IMR-90 (cell line): ENCODE measurements at regions not wholly inside any gene's neighbourhood (a gene's known extent, or its start where the extent isn't known, plus 50 kb on each side); places are given as distances from the start of the nearest gene placed in this dataset.

Source experiments
- ATAC-seq: fragments of 200-7000 bp; cut with Tn5 transposase; 2 replicates; pipeline ENCODE4 v1.9.1; 2020; ENCODE audit warnings: low read depth, mild to moderate bottlenecking, moderate library complexity
- BruUV-seq: library from RNA; stranded (reverse); fragments of 400-500 nt; replicated peaks from 2 replicates; lab custom pipeline; 2021; lab: Mats Ljungman, UMichigan
- CTCF ChIA-PET: fragments of 300-600 bp; formaldehyde crosslinking; extraction: SDS; loops from one replicate; lab custom pipeline; 2021; ENCODE audit warnings: antibody characterized with exemption; lab: Yijun Ruan, JAX
- POLR2A ChIA-PET: fragments of 300-600 bp; sonication (Branson Sonifier 250); formaldehyde crosslinking; loops from one replicate; lab custom pipeline; 2022; ENCODE audit warnings: antibody characterized with exemption; ENCODE audit not compliant: unreplicated experiment; lab: Charles Lee
- DNase-seq: peaks from one replicate; pipeline ENCODE4 v3.0.0; 2013
- H2AFZ ChIP-seq: replicated peaks from 2 replicates; pipeline ENCODE3; 2013; ENCODE audit warnings: low read length, mild to moderate bottlenecking; ENCODE audit not compliant: poor library complexity
- H2AK5ac ChIP-seq: 2 replicates; pipeline ENCODE4 v1.6.1; 2013; ENCODE audit warnings: low read depth, low read length, inconsistent platforms
- H2AK9ac ChIP-seq: replicated peaks from 2 replicates; pipeline ENCODE3; 2013; ENCODE audit warnings: mild to moderate bottlenecking, low read depth, low read length, moderate library complexity; ENCODE audit not compliant: poor library complexity
- H2BK120ac ChIP-seq: 2 replicates; pipeline ENCODE4 v1.6.1; 2013; ENCODE audit warnings: low read depth, low read length, inconsistent platforms
- H2BK15ac ChIP-seq: 3 replicates; pipeline ENCODE4 v1.6.1; 2013; ENCODE audit warnings: low read depth, low read length, inconsistent platforms
- H2BK20ac ChIP-seq: 2 replicates; pipeline ENCODE4 v1.6.1; 2013; ENCODE audit warnings: low read depth, mild to moderate bottlenecking, inconsistent platforms, low read length, moderate library complexity
- H2BK5ac ChIP-seq: 2 replicates; pipeline ENCODE4 v1.6.1; 2013; ENCODE audit warnings: mild to moderate bottlenecking, low read depth, low read length, inconsistent platforms; ENCODE audit not compliant: poor library complexity, severe bottlenecking
- H3K14ac ChIP-seq: replicated peaks from 2 replicates; pipeline ENCODE4 v1.6.1; 2013; ENCODE audit warnings: low read depth, low read length, inconsistent platforms
- H3K18ac ChIP-seq: 2 replicates; pipeline ENCODE4 v1.6.1; 2013; ENCODE audit warnings: low read depth, low read length, control low read depth
- H3K23ac ChIP-seq: 2 replicates; pipeline ENCODE4 v1.6.1; 2013; ENCODE audit warnings: low read depth, low read length, inconsistent platforms
- H3K27ac ChIP-seq: 2 replicates; pipeline ENCODE4 v1.5.1; 2013; ENCODE audit warnings: mild to moderate bottlenecking, control low read depth, low read length; ENCODE audit not compliant: insufficient read depth
- H3K27me3 ChIP-seq: 2 replicates; pipeline ENCODE4 v1.6.1; 2013; ENCODE audit warnings: low read length; ENCODE audit not compliant: control insufficient read depth, insufficient read depth
- H3K36me3 ChIP-seq: 2 replicates; pipeline ENCODE4 v1.6.1; 2013; ENCODE audit warnings: low read length, mixed read lengths; ENCODE audit not compliant: control insufficient read depth, insufficient read depth
- H3K4ac ChIP-seq: 2 replicates; pipeline ENCODE4 v1.6.1; 2013; ENCODE audit warnings: low read depth, low read length, inconsistent platforms
- H3K4me1 ChIP-seq: 2 replicates; pipeline ENCODE4 v1.6.1; 2013; ENCODE audit warnings: low read length, mixed read lengths; ENCODE audit not compliant: control insufficient read depth, insufficient read depth
- H3K4me2 ChIP-seq: 2 replicates; pipeline ENCODE4 v1.6.1; 2013; ENCODE audit warnings: low read depth, mild to moderate bottlenecking, control low read depth, low read length, moderate library complexity
- H3K4me3 ChIP-seq: 2 replicates; pipeline ENCODE4 v1.5.1; 2013; ENCODE audit warnings: low read depth, mild to moderate bottlenecking, control low read depth, low read length, moderate library complexity; ENCODE audit not compliant: insufficient read depth
- H3K56ac ChIP-seq: 2 replicates; pipeline ENCODE4 v1.6.1; 2013; ENCODE audit warnings: low read length, inconsistent platforms; ENCODE audit not compliant: insufficient read depth; ENCODE audit errors: extremely low read depth
- H3K79me1 ChIP-seq, 2 experiments: 2 replicates each; pipeline ENCODE4 v1.6.1; 2013; ENCODE audit warnings: low read length in 2 of 2, inconsistent platforms in 1 of 2, low read depth in 1 of 2
- H3K9ac ChIP-seq: 2 replicates; pipeline ENCODE4 v1.6.1; 2013; ENCODE audit warnings: low read depth, low read length, control low read depth
- H3K9me1 ChIP-seq: 2 replicates; pipeline ENCODE4 v1.6.1; 2013; ENCODE audit warnings: low read length, inconsistent platforms; ENCODE audit not compliant: insufficient read depth
- H3K9me3 ChIP-seq: 2 replicates; pipeline ENCODE4 v1.6.1; 2013; ENCODE audit warnings: low read length; ENCODE audit not compliant: control insufficient read depth, insufficient read depth
- H4K20me1 ChIP-seq: 2 replicates; pipeline ENCODE4 v1.6.1; 2013; ENCODE audit warnings: low read length, inconsistent platforms; ENCODE audit not compliant: insufficient read depth
- H4K5ac ChIP-seq: 2 replicates; pipeline ENCODE4 v1.6.1; 2013; ENCODE audit warnings: mild to moderate bottlenecking, low read depth, low read length, control low read depth
- H4K8ac ChIP-seq, 2 experiments: 2 replicates each; pipeline ENCODE4 v1.6.1; 2013; ENCODE audit warnings: low read depth in 2 of 2, low read length in 2 of 2, control low read depth in 1 of 2, inconsistent platforms in 1 of 2
- H4K91ac ChIP-seq: 2 replicates; pipeline ENCODE4 v1.6.1; 2013; ENCODE audit warnings: low read depth, low read length, inconsistent platforms; ENCODE audit not compliant: insufficient read depth
- BHLHE40 ChIP-seq: fragments of 150-350 bp; IDR thresholded peaks from 2 replicates; pipeline ENCODE4 v1.6.1; 2016; ENCODE audit warnings: mild to moderate bottlenecking, low read depth, low read length
- CEBPB ChIP-seq: IDR thresholded peaks from 2 replicates; pipeline ENCODE4 v1.6.1; 2012; ENCODE audit warnings: low read depth, low read length, improper control_type of control experiment
- CHD1 ChIP-seq: IDR thresholded peaks from 2 replicates; pipeline ENCODE4 v1.6.1; 2012; ENCODE audit warnings: low read depth, low read length, improper control_type of control experiment
- FOS ChIP-seq: fragments of 150-350 bp; IDR thresholded peaks from 2 replicates; pipeline ENCODE4 v1.6.1; 2016; ENCODE audit warnings: low read depth, low read length
- MAFK ChIP-seq: IDR thresholded peaks from 2 replicates; pipeline ENCODE4 v1.6.1; 2012; ENCODE audit warnings: low read depth, low read length, improper control_type of control experiment
- MAZ ChIP-seq: IDR thresholded peaks from 2 replicates; pipeline ENCODE4 v1.6.1; 2012; ENCODE audit warnings: low read depth, mild to moderate bottlenecking, low read length, improper control_type of control experiment, moderate library complexity, borderline replicate concordance
- MXI1 ChIP-seq: IDR thresholded peaks from 2 replicates; pipeline ENCODE4 v1.6.1; 2012; ENCODE audit warnings: low read depth, mild to moderate bottlenecking, low read length, moderate library complexity, borderline replicate concordance
- NFE2L2 ChIP-seq: fragments of 150-350 bp; IDR thresholded peaks from 2 replicates; pipeline ENCODE4 v1.6.1; 2016; ENCODE audit warnings: low read depth, mild to moderate bottlenecking, low read length
- POLR2A ChIP-seq: IDR thresholded peaks from 2 replicates; pipeline ENCODE4 v1.6.1; 2012; ENCODE audit warnings: mild to moderate bottlenecking, low read depth, low read length
- RAD21 ChIP-seq: IDR thresholded peaks from 2 replicates; pipeline ENCODE4 v1.6.1; 2012; ENCODE audit warnings: low read length, improper control_type of control experiment
- RCOR1 ChIP-seq: IDR thresholded peaks from 2 replicates; pipeline ENCODE4 v1.6.1; 2012; ENCODE audit warnings: mild to moderate bottlenecking, low read length, improper control_type of control experiment; ENCODE audit not compliant: insufficient replicate concordance
- RFX5 ChIP-seq: IDR thresholded peaks from 2 replicates; pipeline ENCODE4 v1.8.0; 2012; ENCODE audit warnings: low read depth, mild to moderate bottlenecking, low read length, moderate library complexity
- SMC3 ChIP-seq: fragments of 150-350 bp; IDR thresholded peaks from 2 replicates; pipeline ENCODE4 v1.6.1; 2016; ENCODE audit warnings: low read depth, mild to moderate bottlenecking, antibody characterized with exemption, low read length, moderate library complexity
- WGBS, 2 experiments: methylation state at CpG; one replicate each; pipeline versions ENCODE4 v1.1.5 to v1.1.7; 2013; ENCODE audit warnings: missing lambda C conversion rate in 2 of 2; ENCODE audit not compliant: insufficient read length in 1 of 2; ENCODE audit errors: extremely low coverage in 2 of 2; 5-methylcytosine and 5-hydroxymethylcytosine counted together
- dilution Hi-C: fragments of 300-500 bp; cut with HindIII; formaldehyde crosslinking; loops from one replicate; pipeline ENCODE4 v1.14.3; 2018; ENCODE audit warnings: low sequenced_read_pairs; ENCODE audit not compliant: unreplicated experiment
- in situ Hi-C: fragments of 300-500 bp; cut with MboI; formaldehyde crosslinking; loops from 3 replicates; pipeline ENCODE4 v1.14.3; 2019; ENCODE audit warnings: low sequenced_read_pairs, inconsistent platforms, mixed read lengths
- intact Hi-C: fragments of 100-400 bp; cut with micrococcal nuclease; formaldehyde crosslinking; loops from 2 replicates; pipeline ENCODE4 v1.10.0; 2022
- TF ChIP-seq, protein P1 (sequence below): fragments of 150-350 bp; IDR thresholded peaks from 2 replicates; pipeline ENCODE4 v1.6.1; 2016; ENCODE audit warnings: low read depth, mild to moderate bottlenecking, low read length, moderate library complexity, borderline replicate concordance
- TF ChIP-seq, protein P2 (sequence below): conservative IDR thresholded peaks from 2 replicates; pipeline ENCODE4 v1.5.1; 2012; ENCODE audit warnings: mild to moderate bottlenecking, low read depth, low read length, improper control_type of control experiment
- TF ChIP-seq, protein P3 (sequence below): fragments of 150-350 bp; IDR thresholded peaks from 2 replicates; pipeline ENCODE4 v1.6.1; 2017; ENCODE audit warnings: mild to moderate bottlenecking, antibody characterized with exemption, low read length, low read depth

DNA sequence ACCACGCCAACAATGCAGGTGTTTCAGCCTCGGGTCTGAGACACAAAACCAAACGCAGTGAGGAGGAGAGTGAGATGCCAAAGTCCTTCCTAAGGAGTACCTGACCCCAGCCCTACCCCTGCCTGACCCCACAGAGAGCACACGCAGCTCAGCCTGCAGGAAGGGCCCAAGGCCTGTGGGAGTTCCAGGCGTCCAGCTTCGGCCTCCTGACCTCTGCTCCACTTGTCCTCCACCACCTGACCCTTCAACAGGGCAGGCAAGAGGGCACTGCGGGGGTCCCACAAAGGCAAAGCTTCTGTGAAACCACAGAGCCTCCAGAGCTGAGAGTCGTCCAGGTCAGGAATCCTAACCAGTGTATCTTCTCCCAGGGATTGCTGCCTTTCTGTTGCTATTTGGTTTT lies 122.0 kb upstream of the PPP2R2D start:
- H4K91ac ChIP-seq: no peak overlapping the region
- no peak overlapping the region for H2AFZ ChIP-seq
- H4K8ac ChIP-seq: no peak overlapping the region
- no peak overlapping the region for H3K4ac ChIP-seq
- no peaks in the 10 kb centered on the region for H3K27me3 ChIP-seq
- H3K18ac ChIP-seq: no peak overlapping the region
- no TSS peak for BruUV-seq
- no peak overlapping the region for H3K27ac ChIP-seq
- H3K79me1 ChIP-seq: no peaks in the 10 kb centered on the region
- CTCF ChIA-PET: no interaction called here
- in situ Hi-C loops (no loop called here), dilution Hi-C loops (no loop called here), intact Hi-C loops (no loop called here)
- no peak overlapping the region for H2BK20ac ChIP-seq
- H3K4me1 ChIP-seq: no peaks in the 10 kb centered on the region
- no peak overlapping the region for H2BK5ac ChIP-seq
- no peak overlapping the region for H4K5ac ChIP-seq
- POLR2A ChIA-PET: no interaction called here
- peaks cover 54% of the 10 kb centered on the region for H3K9me3 ChIP-seq
- no peak overlapping the region for H3K4me2 ChIP-seq
- H2AK9ac ChIP-seq: no peak overlapping the region
- ATAC-seq (no peak), DNase-seq (no peak)
- no peak overlapping the region for H2BK15ac ChIP-seq
- TF ChIP-seq MXI1 (no peak), NFE2L2 (no peak), BHLHE40 (no peak), MAFK (no peak), FOS (no peak), RFX5 (no peak), RAD21 (no peak), RCOR1 (no peak), CHD1 (no peak), POLR2A (no peak), MAZ (no peak), CEBPB (no peak), SMC3 (no peak)
- TF ChIP-seq, protein P1, sequence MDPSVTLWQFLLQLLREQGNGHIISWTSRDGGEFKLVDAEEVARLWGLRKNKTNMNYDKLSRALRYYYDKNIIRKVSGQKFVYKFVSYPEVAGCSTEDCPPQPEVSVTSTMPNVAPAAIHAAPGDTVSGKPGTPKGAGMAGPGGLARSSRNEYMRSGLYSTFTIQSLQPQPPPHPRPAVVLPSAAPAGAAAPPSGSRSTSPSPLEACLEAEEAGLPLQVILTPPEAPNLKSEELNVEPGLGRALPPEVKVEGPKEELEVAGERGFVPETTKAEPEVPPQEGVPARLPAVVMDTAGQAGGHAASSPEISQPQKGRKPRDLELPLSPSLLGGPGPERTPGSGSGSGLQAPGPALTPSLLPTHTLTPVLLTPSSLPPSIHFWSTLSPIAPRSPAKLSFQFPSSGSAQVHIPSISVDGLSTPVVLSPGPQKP: no peak
- TF ChIP-seq, protein P2, sequence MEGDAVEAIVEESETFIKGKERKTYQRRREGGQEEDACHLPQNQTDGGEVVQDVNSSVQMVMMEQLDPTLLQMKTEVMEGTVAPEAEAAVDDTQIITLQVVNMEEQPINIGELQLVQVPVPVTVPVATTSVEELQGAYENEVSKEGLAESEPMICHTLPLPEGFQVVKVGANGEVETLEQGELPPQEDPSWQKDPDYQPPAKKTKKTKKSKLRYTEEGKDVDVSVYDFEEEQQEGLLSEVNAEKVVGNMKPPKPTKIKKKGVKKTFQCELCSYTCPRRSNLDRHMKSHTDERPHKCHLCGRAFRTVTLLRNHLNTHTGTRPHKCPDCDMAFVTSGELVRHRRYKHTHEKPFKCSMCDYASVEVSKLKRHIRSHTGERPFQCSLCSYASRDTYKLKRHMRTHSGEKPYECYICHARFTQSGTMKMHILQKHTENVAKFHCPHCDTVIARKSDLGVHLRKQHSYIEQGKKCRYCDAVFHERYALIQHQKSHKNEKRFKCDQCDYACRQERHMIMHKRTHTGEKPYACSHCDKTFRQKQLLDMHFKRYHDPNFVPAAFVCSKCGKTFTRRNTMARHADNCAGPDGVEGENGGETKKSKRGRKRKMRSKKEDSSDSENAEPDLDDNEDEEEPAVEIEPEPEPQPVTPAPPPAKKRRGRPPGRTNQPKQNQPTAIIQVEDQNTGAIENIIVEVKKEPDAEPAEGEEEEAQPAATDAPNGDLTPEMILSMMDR: no peak
- TF ChIP-seq, protein P3, sequence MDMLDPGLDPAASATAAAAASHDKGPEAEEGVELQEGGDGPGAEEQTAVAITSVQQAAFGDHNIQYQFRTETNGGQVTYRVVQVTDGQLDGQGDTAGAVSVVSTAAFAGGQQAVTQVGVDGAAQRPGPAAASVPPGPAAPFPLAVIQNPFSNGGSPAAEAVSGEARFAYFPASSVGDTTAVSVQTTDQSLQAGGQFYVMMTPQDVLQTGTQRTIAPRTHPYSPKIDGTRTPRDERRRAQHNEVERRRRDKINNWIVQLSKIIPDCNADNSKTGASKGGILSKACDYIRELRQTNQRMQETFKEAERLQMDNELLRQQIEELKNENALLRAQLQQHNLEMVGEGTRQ: no peak
- H3K9ac ChIP-seq: no peak overlapping the region
- H4K20me1 ChIP-seq: no peaks in the 10 kb centered on the region
- H2AK5ac ChIP-seq: no peak overlapping the region
- no peak overlapping the region for H3K14ac ChIP-seq
- no peaks in the 10 kb centered on the region for H3K36me3 ChIP-seq
- no CpG with 5 or more reads among the region's 8 CpGs for WGBS, 2 experiments
- no peak overlapping the region for H3K4me3 ChIP-seq
- H3K23ac ChIP-seq: no peak overlapping the region
- no peak overlapping the region for H3K56ac ChIP-seq
- H3K9me1 ChIP-seq: no peaks in the 10 kb centered on the region
- H2BK120ac ChIP-seq: no peak overlapping the region
